ENCODE measurements at regions not wholly inside any gene's neighbourhood (a gene's known extent, or its start where the extent isn't known, plus 50 kb on each side); places are given as distances from the start of the nearest gene placed in this dataset.

DNA sequence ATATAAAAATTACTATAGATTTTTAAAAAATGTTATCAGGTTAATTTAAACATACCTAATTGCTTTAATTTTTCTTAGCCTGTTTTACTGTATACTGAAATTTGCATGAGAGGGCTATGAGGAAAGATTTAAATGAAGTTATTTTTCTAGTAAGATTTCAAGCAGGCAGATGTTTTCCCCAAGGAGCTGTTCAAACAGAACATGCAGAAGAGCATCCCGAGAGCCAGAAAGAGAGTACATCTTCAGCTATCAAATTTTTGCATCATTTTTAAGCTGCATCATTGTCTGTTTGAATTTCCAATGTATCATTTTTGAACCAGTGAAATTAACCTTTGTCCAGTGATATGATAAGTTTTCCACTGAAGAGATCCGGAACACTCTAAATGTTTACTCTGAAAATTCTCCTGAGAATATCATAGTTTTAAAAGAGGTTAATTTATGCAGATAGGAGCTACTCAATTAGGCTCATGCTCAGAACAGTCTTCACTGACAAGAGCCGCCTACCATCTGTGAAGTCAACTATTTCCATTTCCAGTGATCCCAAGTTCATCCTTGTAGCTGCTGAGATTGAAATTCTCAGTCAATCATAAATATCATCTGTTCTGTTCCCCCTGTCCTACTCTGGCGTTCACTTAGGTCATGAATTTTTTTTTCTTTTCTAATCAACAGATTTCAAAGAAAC lies 467.7 kb upstream of the NBEA start:
- H3K4me2 ChIP-seq (ENCODE audit: low read length): no peak overlapping the region
- H2AFZ ChIP-seq: no peak overlapping the region
- TF ChIP-seq CTCF (IDR thresholded peaks at IDR 0.05): no peak
- H3K9ac ChIP-seq: no peak overlapping the region
- H3K4me1 ChIP-seq: no peaks in the 10 kb centered on the region
- H3K27me3 ChIP-seq (ENCODE audit: control insufficient read depth, insufficient read depth, low read length): no peaks in the 10 kb centered on the region
- no peaks in the 10 kb centered on the region for H3K36me3 ChIP-seq (ENCODE audit: control insufficient read depth, insufficient read depth, low read length)
- no peak overlapping the region for H3K27ac ChIP-seq
- no peak overlapping the region for H3K4me3 ChIP-seq (ENCODE audit: low read depth, low read length)
- H3K79me2 ChIP-seq: no peaks in the 10 kb centered on the region
- H3K9me3 ChIP-seq (ENCODE audit: control insufficient read depth, low read length): no peaks in the 10 kb centered on the region

DNA sequence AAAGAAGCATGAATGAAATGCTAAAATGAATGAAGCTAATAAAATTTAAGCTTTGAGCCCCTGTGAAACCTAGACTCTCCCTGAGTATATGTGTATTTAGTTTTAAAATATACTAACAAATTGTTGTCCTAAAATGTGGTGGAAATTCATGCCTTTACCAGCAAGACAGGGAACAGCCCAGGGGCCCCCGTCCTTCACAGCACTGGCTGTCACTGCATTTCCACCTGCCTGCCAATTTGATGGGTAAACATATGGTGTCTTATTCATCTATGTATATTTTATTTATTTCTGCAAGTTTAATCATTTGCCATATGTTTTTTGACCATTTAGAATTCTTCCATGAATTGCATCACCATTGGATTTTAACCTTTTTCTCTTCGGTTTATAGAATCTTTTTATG lies 463.7 kb upstream of the NBEA start:
- H3K4me2 ChIP-seq (ENCODE audit: low read length): no peak overlapping the region
- no peak overlapping the region for H3K4me3 ChIP-seq (ENCODE audit: low read depth, low read length)
- no peaks in the 10 kb centered on the region for H3K27me3 ChIP-seq (ENCODE audit: control insufficient read depth, insufficient read depth, low read length)
- no peaks in the 10 kb centered on the region for H3K9me3 ChIP-seq (ENCODE audit: control insufficient read depth, low read length)
- H3K9ac ChIP-seq: no peak overlapping the region
- no peak overlapping the region for H3K27ac ChIP-seq
- no peak overlapping the region for H2AFZ ChIP-seq
- no peak for TF ChIP-seq CTCF (IDR thresholded peaks at IDR 0.05)
- H3K79me2 ChIP-seq: no peaks in the 10 kb centered on the region
- no peaks in the 10 kb centered on the region for H3K4me1 ChIP-seq
- H3K36me3 ChIP-seq (ENCODE audit: control insufficient read depth, insufficient read depth, low read length): no peaks in the 10 kb centered on the region

DNA sequence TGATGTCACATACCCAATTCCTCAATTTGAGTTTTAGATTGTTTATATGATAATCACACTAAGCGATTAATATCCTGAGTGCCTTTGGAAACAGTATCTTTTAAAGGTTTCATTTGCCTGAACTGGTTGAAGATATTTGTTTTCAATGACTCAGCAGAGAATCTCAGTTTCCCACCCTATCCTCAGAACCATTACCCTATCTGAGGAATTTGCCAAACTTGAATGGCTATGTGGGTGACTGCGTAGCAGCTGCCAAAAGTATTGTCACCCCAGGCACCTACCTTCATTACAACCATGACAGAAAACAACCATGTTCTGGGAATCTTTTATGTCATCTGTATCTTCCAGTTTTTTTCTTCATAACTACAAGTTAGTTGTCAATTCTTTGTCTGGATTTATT lies 440.1 kb upstream of the NBEA start:
- Histone ChIP-seq H3K27me3 (ENCODE audit: control insufficient read depth, insufficient read depth, low read length) (no peaks in the 10 kb centered on the region), H3K27ac (no peak overlapping the region), H3K4me1 (no peaks in the 10 kb centered on the region), H2AFZ (no peak overlapping the region), H3K4me2 (ENCODE audit: low read length) (no peak overlapping the region), H3K4me3 (ENCODE audit: low read depth, low read length) (no peak overlapping the region), H3K79me2 (no peaks in the 10 kb centered on the region), H3K36me3 (ENCODE audit: control insufficient read depth, insufficient read depth, low read length) (no peaks in the 10 kb centered on the region), H3K9me3 (ENCODE audit: control insufficient read depth, low read length) (no peaks in the 10 kb centered on the region), H3K9ac (no peak overlapping the region)
- no peak for TF ChIP-seq CTCF (IDR thresholded peaks at IDR 0.05)

DNA sequence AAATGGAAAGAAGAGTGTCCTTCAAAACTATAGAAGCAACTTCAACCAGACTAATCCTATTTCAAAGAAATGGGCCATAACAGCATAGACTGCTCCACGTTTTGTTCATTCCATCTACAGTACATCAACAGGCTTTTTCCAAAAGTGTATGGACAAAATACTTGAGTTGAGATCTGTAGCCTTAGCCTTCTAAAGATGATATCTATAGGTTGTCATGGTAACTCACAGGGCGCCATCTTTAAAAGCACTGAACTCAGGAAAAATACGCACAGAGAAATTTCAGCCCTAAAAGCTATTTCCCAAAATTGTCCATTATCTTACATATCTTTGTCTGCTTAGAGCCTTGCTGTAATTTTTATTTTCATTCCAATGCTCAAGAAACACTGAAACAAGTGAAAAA lies 439.4 kb upstream of the NBEA start:
- no peak for TF ChIP-seq CTCF (IDR thresholded peaks at IDR 0.05)
- Histone ChIP-seq H3K27ac (no peak overlapping the region), H3K79me2 (no peaks in the 10 kb centered on the region), H3K36me3 (ENCODE audit: control insufficient read depth, insufficient read depth, low read length) (no peaks in the 10 kb centered on the region), H3K4me2 (ENCODE audit: low read length) (no peak overlapping the region), H3K4me1 (no peaks in the 10 kb centered on the region), H3K4me3 (ENCODE audit: low read depth, low read length) (no peak overlapping the region), H3K9ac (no peak overlapping the region), H3K9me3 (ENCODE audit: control insufficient read depth, low read length) (no peaks in the 10 kb centered on the region), H3K27me3 (ENCODE audit: control insufficient read depth, insufficient read depth, low read length) (no peaks in the 10 kb centered on the region), H2AFZ (no peak overlapping the region)

DNA sequence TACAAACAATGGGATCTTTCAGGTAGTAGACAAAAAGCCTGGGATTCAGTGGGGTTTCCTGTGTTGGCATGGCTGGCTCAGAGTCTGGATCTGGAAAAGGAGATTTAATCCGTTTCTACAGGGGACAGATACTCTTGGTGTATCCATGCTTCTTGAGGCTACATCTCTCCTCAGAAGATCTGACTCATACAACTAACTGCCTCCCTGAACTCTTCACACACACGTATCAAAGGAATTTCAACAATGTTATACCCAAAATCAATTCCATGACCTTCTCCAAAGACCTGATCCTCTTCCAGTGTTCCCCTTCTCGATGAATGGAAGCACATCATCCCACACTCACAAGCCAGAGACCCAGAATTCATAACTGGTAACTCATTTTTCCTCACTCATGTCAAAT lies 435.3 kb upstream of the NBEA start:
- no peak overlapping the region for H3K4me2 ChIP-seq (ENCODE audit: low read length)
- no peak overlapping the region for H2AFZ ChIP-seq
- H3K4me1 ChIP-seq: no peaks in the 10 kb centered on the region
- H3K27me3 ChIP-seq (ENCODE audit: control insufficient read depth, insufficient read depth, low read length): no peaks in the 10 kb centered on the region
- H3K9ac ChIP-seq: no peak overlapping the region
- H3K27ac ChIP-seq: no peak overlapping the region
- TF ChIP-seq CTCF (IDR thresholded peaks at IDR 0.05): no peak
- H3K9me3 ChIP-seq (ENCODE audit: control insufficient read depth, low read length): no peaks in the 10 kb centered on the region
- no peak overlapping the region for H3K4me3 ChIP-seq (ENCODE audit: low read depth, low read length)
- no peaks in the 10 kb centered on the region for H3K36me3 ChIP-seq (ENCODE audit: control insufficient read depth, insufficient read depth, low read length)
- H3K79me2 ChIP-seq: no peaks in the 10 kb centered on the region
